HG03039 (cell line): ENCODE measurements at regions not wholly inside any gene's neighbourhood (a gene's known extent, or its start where the extent isn't known, plus 50 kb on each side); places are given as distances from the start of the nearest gene placed in this dataset.

Experiments
- ATAC-seq: cut with Tn5 transposase; IDR thresholded peaks from one replicate; pipeline ENCODE4 v1.9.1; 2021; ENCODE audit warnings: mild to moderate bottlenecking, moderate library complexity; ENCODE audit not compliant: unreplicated experiment

DNA sequence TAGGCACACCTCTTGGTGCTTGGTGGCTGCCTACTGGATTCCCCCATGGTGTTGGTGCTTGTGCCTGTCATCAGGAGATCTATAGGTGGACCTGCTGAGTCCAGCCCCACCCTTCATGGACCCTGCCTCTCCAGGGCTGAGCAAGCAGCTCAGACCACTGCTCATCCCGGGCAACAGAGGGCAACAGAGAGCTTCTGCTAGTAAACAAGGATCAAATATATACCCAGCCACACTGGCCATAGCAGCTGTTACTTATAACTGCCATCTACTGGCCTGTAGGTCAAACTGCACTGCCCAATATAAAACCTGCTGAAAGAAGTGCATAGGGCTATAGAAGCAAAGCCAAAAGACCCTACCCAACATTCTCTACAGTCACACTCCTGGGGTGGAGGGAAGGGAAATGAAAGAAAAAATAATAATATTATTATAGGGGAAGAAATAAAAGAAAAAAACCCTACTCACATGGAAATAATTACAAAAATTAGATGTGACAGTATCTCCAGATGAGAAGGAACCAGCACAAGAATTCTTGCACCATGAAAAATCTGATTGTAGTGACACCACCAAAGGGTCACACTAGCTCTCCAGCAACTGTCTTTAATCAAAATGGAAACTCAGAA lies 54.9 kb upstream of the ZNF800 start:
- ATAC-seq: peak; percentile 100

GRCh38 chr7:127446842-127447241 lies 54.3 kb upstream of the ZNF800 start:
- no peak for ATAC-seq
